ENCODE measurements at regions not wholly inside any gene's neighbourhood (a gene's known extent, or its start where the extent isn't known, plus 50 kb on each side); places are given as distances from the start of the nearest gene placed in this dataset.

DNA sequence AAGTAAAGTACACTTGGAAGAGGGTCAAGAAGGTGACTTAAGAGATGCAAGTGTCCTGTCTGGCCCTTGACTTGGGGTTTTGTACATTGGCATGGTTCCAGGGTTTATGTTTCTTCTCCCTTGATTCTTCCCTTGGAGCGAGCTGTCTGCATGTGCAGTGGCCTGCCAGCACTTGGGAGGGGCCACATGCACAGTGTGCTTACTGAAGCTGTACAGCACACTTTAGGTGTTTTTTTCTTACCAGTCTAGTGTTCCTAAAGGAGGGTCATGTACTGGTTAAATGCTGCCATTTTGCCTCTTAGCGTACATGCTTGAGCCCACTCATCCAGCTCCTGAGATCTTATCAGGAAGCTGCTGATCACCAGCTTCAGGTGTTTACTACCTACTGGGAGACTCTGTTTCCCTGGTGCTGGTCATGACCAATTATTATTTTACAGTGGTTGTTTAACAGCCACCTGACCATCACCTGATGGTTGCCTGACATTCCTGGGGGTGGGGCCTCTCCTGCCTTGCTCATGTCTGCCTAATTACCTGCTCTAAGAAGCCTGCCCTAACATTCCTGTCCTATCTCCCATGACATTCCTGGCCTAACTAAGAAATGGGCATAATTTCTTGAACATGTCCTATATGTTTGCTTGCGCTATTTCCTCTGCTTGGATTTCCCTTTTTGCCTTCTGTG lies 182.9 kb downstream of the MCHR2 start:
- no peak for TF ChIP-seq POU6F1 (CRISPR knock-in tag; IDR thresholded peaks at IDR 0.05; ENCODE audit: borderline replicate concordance, low read depth)
- no peak for TF ChIP-seq ZNF8 (CRISPR knock-in tag; IDR thresholded peaks at IDR 0.05)
- TF ChIP-seq TCF4 (CRISPR knock-in tag; IDR thresholded peaks at IDR 0.05; ENCODE audit: borderline replicate concordance): no peak
- TF ChIP-seq ZC3H10 (CRISPR knock-in tag; IDR thresholded peaks at IDR 0.05): no peak
- no peak for ATAC-seq

DNA sequence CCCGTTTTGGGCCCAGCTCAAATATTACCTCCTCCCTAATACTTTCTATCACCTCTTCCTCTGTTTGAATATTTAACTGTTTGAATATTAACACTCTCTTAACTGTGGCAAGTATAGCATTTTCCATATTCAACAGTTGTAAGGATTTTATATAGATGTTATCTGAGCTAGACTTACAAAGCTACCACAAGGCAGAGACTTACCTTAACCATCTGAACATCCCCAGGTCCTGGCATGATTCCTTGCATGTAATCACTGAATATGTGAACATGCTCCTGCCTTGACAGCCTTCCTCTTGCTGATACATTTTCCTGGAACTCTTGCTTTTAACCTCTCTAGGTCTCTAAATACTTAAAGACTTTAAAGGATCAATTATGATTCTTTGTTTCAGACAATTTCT lies 182.4 kb downstream of the MCHR2 start:
- TF ChIP-seq ZNF8 (CRISPR knock-in tag; IDR thresholded peaks at IDR 0.05) (no peak), ESRRG (CRISPR knock-in tag; IDR thresholded peaks at IDR 0.05) (no peak), ZFP3 (CRISPR knock-in tag; IDR thresholded peaks at IDR 0.05) (no peak), ZNF70 (CRISPR knock-in tag; IDR thresholded peaks at IDR 0.05) (no peak), ZNF565 (CRISPR knock-in tag; conservative IDR thresholded peaks at IDR 0.05; ENCODE audit: low read depth) (no peak), RARB (CRISPR knock-in tag; IDR thresholded peaks at IDR 0.05) (no peak), CSRNP3 (CRISPR knock-in tag; IDR thresholded peaks at IDR 0.05) (no peak), ZC3H10 (CRISPR knock-in tag; IDR thresholded peaks at IDR 0.05) (no peak), ISL1 (CRISPR knock-in tag; IDR thresholded peaks at IDR 0.05) (no peak), TOX (CRISPR knock-in tag; IDR thresholded peaks at IDR 0.05; ENCODE audit: borderline replicate concordance) (no peak), BACH2 (CRISPR knock-in tag; IDR thresholded peaks at IDR 0.05; ENCODE audit: borderline replicate concordance) (no peak), PPARA (CRISPR knock-in tag; IDR thresholded peaks at IDR 0.05; ENCODE audit: borderline replicate concordance) (no peak)
- TF ChIP-seq, protein P1, sequence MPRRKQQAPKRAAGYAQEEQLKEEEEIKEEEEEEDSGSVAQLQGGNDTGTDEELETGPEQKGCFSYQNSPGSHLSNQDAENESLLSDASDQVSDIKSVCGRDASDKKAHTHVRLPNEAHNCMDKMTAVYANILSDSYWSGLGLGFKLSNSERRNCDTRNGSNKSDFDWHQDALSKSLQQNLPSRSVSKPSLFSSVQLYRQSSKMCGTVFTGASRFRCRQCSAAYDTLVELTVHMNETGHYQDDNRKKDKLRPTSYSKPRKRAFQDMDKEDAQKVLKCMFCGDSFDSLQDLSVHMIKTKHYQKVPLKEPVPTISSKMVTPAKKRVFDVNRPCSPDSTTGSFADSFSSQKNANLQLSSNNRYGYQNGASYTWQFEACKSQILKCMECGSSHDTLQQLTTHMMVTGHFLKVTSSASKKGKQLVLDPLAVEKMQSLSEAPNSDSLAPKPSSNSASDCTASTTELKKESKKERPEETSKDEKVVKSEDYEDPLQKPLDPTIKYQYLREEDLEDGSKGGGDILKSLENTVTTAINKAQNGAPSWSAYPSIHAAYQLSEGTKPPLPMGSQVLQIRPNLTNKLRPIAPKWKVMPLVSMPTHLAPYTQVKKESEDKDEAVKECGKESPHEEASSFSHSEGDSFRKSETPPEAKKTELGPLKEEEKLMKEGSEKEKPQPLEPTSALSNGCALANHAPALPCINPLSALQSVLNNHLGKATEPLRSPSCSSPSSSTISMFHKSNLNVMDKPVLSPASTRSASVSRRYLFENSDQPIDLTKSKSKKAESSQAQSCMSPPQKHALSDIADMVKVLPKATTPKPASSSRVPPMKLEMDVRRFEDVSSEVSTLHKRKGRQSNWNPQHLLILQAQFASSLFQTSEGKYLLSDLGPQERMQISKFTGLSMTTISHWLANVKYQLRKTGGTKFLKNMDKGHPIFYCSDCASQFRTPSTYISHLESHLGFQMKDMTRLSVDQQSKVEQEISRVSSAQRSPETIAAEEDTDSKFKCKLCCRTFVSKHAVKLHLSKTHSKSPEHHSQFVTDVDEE (CRISPR knock-in tag; IDR thresholded peaks at IDR 0.05): no peak
- ATAC-seq: no peak

DNA sequence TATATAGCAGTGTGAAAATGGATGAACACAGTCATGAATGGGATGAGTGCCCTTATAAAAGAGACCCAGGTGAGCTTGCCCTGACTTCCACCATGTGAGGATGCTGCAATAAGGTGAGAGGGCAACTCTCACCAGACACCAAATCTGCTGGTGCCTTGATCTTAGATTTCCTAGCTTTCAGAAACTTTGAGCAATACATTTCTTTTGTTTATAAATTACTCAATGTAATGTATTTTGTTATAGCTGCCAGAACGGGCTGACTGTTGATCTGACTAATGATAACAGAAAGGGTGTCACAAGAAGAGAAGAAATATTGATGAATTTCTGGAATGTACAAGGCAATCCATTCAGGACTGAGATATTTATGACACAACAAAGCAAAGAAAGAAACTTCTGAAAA lies 180.5 kb downstream of the MCHR2 start:
- no peak for ATAC-seq
- no peak for TF ChIP-seq ZNF565 (CRISPR knock-in tag; conservative IDR thresholded peaks at IDR 0.05; ENCODE audit: low read depth)
- no peak for TF ChIP-seq CSDC2 (CRISPR knock-in tag; IDR thresholded peaks at IDR 0.05)

DNA sequence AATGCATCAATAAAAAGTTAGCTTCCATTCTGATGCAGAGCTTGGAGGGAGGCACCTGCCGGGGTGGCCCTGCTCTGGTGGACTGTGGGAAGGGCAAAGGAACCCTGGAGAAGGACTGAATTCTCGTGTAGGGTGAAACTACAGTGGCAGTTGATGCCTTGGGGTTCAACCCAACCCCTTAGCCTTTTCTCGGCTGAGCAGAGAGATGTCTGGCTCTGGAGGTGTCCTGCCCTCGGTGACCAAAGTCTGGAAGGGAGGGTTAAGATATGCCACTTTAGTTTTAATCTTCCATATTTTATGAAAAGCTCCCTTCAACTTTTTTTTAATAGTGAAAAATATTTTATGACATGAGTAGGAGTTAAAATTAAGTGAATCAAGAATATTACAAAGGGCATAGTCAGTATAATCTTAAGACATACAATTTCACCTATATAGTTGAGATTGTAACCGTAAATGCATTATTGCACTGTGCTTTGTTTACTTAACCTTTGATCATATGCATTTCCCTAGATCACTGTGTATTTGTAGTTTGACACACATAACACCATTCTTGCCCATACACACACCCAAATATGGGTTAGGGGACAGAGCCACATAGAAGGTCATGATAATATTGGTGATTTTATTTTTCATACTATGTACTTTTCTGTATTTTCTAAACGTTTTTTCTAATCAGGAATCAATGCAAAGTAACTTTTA lies 179.6 kb downstream of the MCHR2 start:
- ATAC-seq: no peak
- TF ChIP-seq ZNF565 (CRISPR knock-in tag; conservative IDR thresholded peaks at IDR 0.05; ENCODE audit: low read depth): no peak
- no peak for TF ChIP-seq ZNF70 (CRISPR knock-in tag; IDR thresholded peaks at IDR 0.05)
- TF ChIP-seq ZC3H10 (CRISPR knock-in tag; IDR thresholded peaks at IDR 0.05): no peak
- no peak for TF ChIP-seq CSRNP3 (CRISPR knock-in tag; IDR thresholded peaks at IDR 0.05)
- no peak for TF ChIP-seq ZFP3 (CRISPR knock-in tag; IDR thresholded peaks at IDR 0.05)
- TF ChIP-seq TCF4 (CRISPR knock-in tag; IDR thresholded peaks at IDR 0.05; ENCODE audit: borderline replicate concordance): no peak
- TF ChIP-seq ESRRG (CRISPR knock-in tag; IDR thresholded peaks at IDR 0.05): no peak
- TF ChIP-seq RARB (CRISPR knock-in tag; IDR thresholded peaks at IDR 0.05): no peak
- no peak for TF ChIP-seq BACH2 (CRISPR knock-in tag; IDR thresholded peaks at IDR 0.05; ENCODE audit: borderline replicate concordance)
- no peak for TF ChIP-seq ARNTL (CRISPR knock-in tag; IDR thresholded peaks at IDR 0.05; ENCODE audit: borderline replicate concordance, low read depth)
- no peak for TF ChIP-seq PPARA (CRISPR knock-in tag; IDR thresholded peaks at IDR 0.05; ENCODE audit: borderline replicate concordance)

All from SK-N-SH treated with all-trans-retinoic acid at 6 μM for 48 hours (cell line).